SK-N-SH treated with all-trans-retinoic acid at 6 μM for 48 hours (cell line): ENCODE measurements at regions not wholly inside any gene's neighbourhood (a gene's known extent, or its start where the extent isn't known, plus 50 kb on each side); places are given as distances from the start of the nearest gene placed in this dataset.
A peak's percentile ranks its signal among the peaks of the same experiment; 100 is the strongest.

ENCODE experiments used
- ATAC-seq: fragments of 200-7000 bp; cut with Tn5 transposase; 3 replicates; pipeline ENCODE4 v1.9.1; 2020; ENCODE audit warnings: mild to moderate bottlenecking, moderate library complexity
- ARNTL ChIP-seq: fragments of 450-650 bp; formaldehyde crosslinking; IDR thresholded peaks from 2 replicates; pipeline ENCODE4 v1.5.0; 2020; ENCODE audit warnings: low read depth, mild to moderate bottlenecking, moderate library complexity, borderline replicate concordance
- BACH2 ChIP-seq: fragments of 250-450 bp; sonication (Bioruptor Pico); IDR thresholded peaks from 2 replicates; pipeline ENCODE4 v1.9.0; 2021; ENCODE audit warnings: mild to moderate bottlenecking, borderline replicate concordance
- CREB5 ChIP-seq: fragments of 250-450 bp; sonication (Bioruptor Pico); IDR thresholded peaks from 2 replicates; pipeline ENCODE4 v1.5.1; 2020; ENCODE audit warnings: low read depth, mild to moderate bottlenecking, moderate library complexity
- CSDC2 ChIP-seq: fragments of 250-450 bp; sonication (Bioruptor Pico); IDR thresholded peaks from 2 replicates; pipeline ENCODE4 v1.5.0; 2020; ENCODE audit warnings: mild to moderate bottlenecking, moderate library complexity
- CSRNP3 ChIP-seq: fragments of 250-450 bp; sonication (Bioruptor Pico); IDR thresholded peaks from 2 replicates; pipeline ENCODE4 v1.5.1; 2021; ENCODE audit warnings: mild to moderate bottlenecking, moderate library complexity
- ESRRG ChIP-seq: fragments of 250-450 bp; sonication (Bioruptor Pico); IDR thresholded peaks from 2 replicates; pipeline ENCODE4 v1.6.1; 2021; ENCODE audit warnings: mild to moderate bottlenecking
- GLIS3 ChIP-seq: fragments of 250-450 bp; sonication (Bioruptor Pico); IDR thresholded peaks from 2 replicates; pipeline ENCODE4 v1.5.0; 2020; ENCODE audit warnings: mild to moderate bottlenecking, moderate library complexity
- OSR1 ChIP-seq: fragments of 250-450 bp; sonication (Bioruptor Pico); IDR thresholded peaks from 2 replicates; pipeline ENCODE4 v1.8.0; 2022; ENCODE audit warnings: moderate library complexity, mild to moderate bottlenecking, inconsistent platforms
- PATZ1 ChIP-seq: fragments of 250-450 bp; sonication (Bioruptor Pico); IDR thresholded peaks from 2 replicates; pipeline ENCODE4 v1.8.0; 2020; ENCODE audit warnings: mild to moderate bottlenecking, moderate library complexity, borderline replicate concordance
- PPARA ChIP-seq: fragments of 250-450 bp; sonication (Bioruptor Pico); IDR thresholded peaks from 2 replicates; pipeline ENCODE4 v1.5.0; 2020; ENCODE audit warnings: mild to moderate bottlenecking, borderline replicate concordance
- SNAI2 ChIP-seq: fragments of 250-450 bp; sonication (Bioruptor Pico); IDR thresholded peaks from 2 replicates; pipeline ENCODE4 v1.5.0; 2020; ENCODE audit warnings: mild to moderate bottlenecking, moderate library complexity
- TCF4 ChIP-seq: fragments of 250-450 bp; sonication (Bioruptor Pico); IDR thresholded peaks from 2 replicates; pipeline ENCODE4 v1.8.0; 2021; ENCODE audit warnings: mild to moderate bottlenecking, moderate library complexity, borderline replicate concordance
- TOX ChIP-seq: fragments of 250-450 bp; sonication (Bioruptor Pico); IDR thresholded peaks from 2 replicates; pipeline ENCODE4 v1.8.0; 2021; ENCODE audit warnings: mild to moderate bottlenecking, moderate library complexity, borderline replicate concordance
- TSHZ2 ChIP-seq: fragments of 250-450 bp; sonication (Bioruptor Pico); IDR thresholded peaks from 2 replicates; pipeline ENCODE4 v1.5.0; 2020; ENCODE audit warnings: mild to moderate bottlenecking, moderate library complexity
- ZC3H10 ChIP-seq: fragments of 250-450 bp; sonication (Bioruptor Pico); IDR thresholded peaks from 2 replicates; pipeline ENCODE4 v1.5.1; 2021; ENCODE audit warnings: mild to moderate bottlenecking, moderate library complexity
- ZFP3 ChIP-seq: fragments of 250-450 bp; sonication (Bioruptor Pico); IDR thresholded peaks from 2 replicates; pipeline ENCODE4 v1.5.0; 2020; ENCODE audit warnings: mild to moderate bottlenecking, moderate library complexity
- ZFP30 ChIP-seq: fragments of 450-650 bp; formaldehyde crosslinking; IDR thresholded peaks from 2 replicates; pipeline ENCODE4 v1.5.0; 2022; ENCODE audit warnings: mild to moderate bottlenecking, moderate library complexity
- ZNF565 ChIP-seq: fragments of 450-650 bp; formaldehyde crosslinking; conservative IDR thresholded peaks from 2 replicates; pipeline ENCODE4 v1.5.0; 2020; ENCODE audit warnings: low read depth, mild to moderate bottlenecking, moderate library complexity
- ZNF70 ChIP-seq: fragments of 450-650 bp; formaldehyde crosslinking; IDR thresholded peaks from 2 replicates; pipeline ENCODE4 v1.5.0; 2020; ENCODE audit warnings: mild to moderate bottlenecking, moderate library complexity

GRCh38 chr11:97259434-97259833 lies 869.6 kb downstream of the JRKL start:
- ATAC-seq = no peak
- TF ChIP-seq ZNF565 = no peak
- TF ChIP-seq CSDC2 (CRISPR knock-in tag) = no peak
- TF ChIP-seq BACH2 (CRISPR knock-in tag) = no peak
- TF ChIP-seq ESRRG (CRISPR knock-in tag) = no peak

GRCh38 chr11:97259884-97260283 lies 870.1 kb downstream of the JRKL start:
- no peak for ATAC-seq
- no peak for TF ChIP-seq OSR1 (CRISPR knock-in tag)
- no peak for TF ChIP-seq ZNF70 (CRISPR knock-in tag)
- no peak for TF ChIP-seq BACH2 (CRISPR knock-in tag)
- no peak for TF ChIP-seq ZFP3
- TF ChIP-seq PATZ1 (CRISPR knock-in tag) = no peak
- TF ChIP-seq TSHZ2 (CRISPR knock-in tag) = no peak
- TF ChIP-seq CSRNP3 (CRISPR knock-in tag) = no peak
- TF ChIP-seq ZFP30 = no peak
- TF ChIP-seq CREB5 (CRISPR knock-in tag) = no peak
- TF ChIP-seq PPARA (CRISPR knock-in tag) = no peak
- no peak for TF ChIP-seq ZC3H10 (CRISPR knock-in tag)
- TF ChIP-seq CSDC2 (CRISPR knock-in tag) = no peak

- TF ChIP-seq CSRNP3 (CRISPR knock-in tag) (no peak), TOX (no peak), ESRRG (CRISPR knock-in tag) (no peak), ARNTL (CRISPR knock-in tag) (no peak)
- no peak for ATAC-seq
Measured at GRCh38 chr11:97263183-97263858, 873.5 kb downstream of the JRKL start.

- peak; percentile 64; the same call in 2 of the 3 replicates for ATAC-seq
- TF ChIP-seq SNAI2 (CRISPR knock-in tag) (no peak), TCF4 (CRISPR knock-in tag) (no peak), ZFP30 (no peak), CSDC2 (CRISPR knock-in tag) (no peak), ZFP3 (no peak), CREB5 (CRISPR knock-in tag) (no peak), TOX (no peak), GLIS3 (no peak), PATZ1 (CRISPR knock-in tag) (no peak), TSHZ2 (CRISPR knock-in tag) (no peak), ARNTL (CRISPR knock-in tag) (no peak)
Measured at GRCh38 chr11:97269527-97269926, 879.7 kb downstream of the JRKL start.
